ENCODE measurements at regions not wholly inside any gene's neighbourhood (a gene's known extent, or its start where the extent isn't known, plus 50 kb on each side); places are given as distances from the start of the nearest gene placed in this dataset.

DNA sequence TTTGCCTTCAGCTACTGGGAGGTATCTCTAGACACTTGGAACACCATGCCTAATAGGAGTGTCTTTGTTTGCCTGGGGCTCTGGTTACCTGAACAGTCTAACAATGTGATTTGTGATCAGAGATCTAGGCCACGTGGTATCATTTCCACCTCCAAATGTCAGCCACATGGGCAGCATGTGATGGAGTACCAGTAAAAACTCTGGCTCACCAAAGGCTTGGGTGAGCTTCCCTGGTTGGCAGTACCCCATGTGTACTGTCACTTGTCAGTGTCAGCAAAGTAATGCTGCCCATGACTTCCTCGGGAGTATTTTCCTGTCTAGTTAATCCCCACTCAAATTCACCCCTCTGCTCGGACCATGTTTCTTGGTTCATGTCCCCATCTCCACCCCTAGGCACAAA, 195.2 kb upstream of the LRFN2 start:
- Histone ChIP-seq H3K4me2 (ENCODE audit: insufficient read depth in 1 of 2, low read depth in 2 of 2, low read length in 2 of 2) (no peak overlapping the region), H3K79me1 (ENCODE audit: low read depth, low read length) (no peaks in the 10 kb centered on the region), H3K27ac (ENCODE audit: low read depth, low read length) (no peak overlapping the region), H3K56ac (replicated peaks; ENCODE audit: insufficient read length, low read depth, low read length) (no peak overlapping the region), H2BK12ac (ENCODE audit: low read depth, low read length) (no peak overlapping the region), H2BK15ac (ENCODE audit: low read length) (no peak overlapping the region), H3K4ac (replicated peaks; ENCODE audit: insufficient read length, low read depth, low read length) (no peak overlapping the region), H2AK5ac (ENCODE audit: low read depth, low read length) (no peak overlapping the region), H4K8ac (ENCODE audit: extremely low read depth, insufficient read depth, low read length) (no peak overlapping the region), H2BK20ac (ENCODE audit: low read length) (no peak overlapping the region), H3K4me1 (replicated peaks in 1 of 4; ENCODE audit: control insufficient read depth in 3 of 4, insufficient read depth in 4 of 4, low read length in 3 of 4) (no peaks in the 10 kb centered on the region), H3K9me3 (ENCODE audit: insufficient read depth in 2 of 2, low read depth in 1 of 2, low read length in 1 of 2) (no peaks in the 10 kb centered on the region), H3K23me2 (ENCODE audit: low read depth, low read length) (no peaks in the 10 kb centered on the region), H2BK5ac (ENCODE audit: low read depth, low read length) (no peak overlapping the region), H3K79me2 (ENCODE audit: control insufficient read depth in 1 of 2, insufficient read depth in 2 of 2, low read length in 2 of 2) (no peaks in the 10 kb centered on the region), H3K27me3 (replicated peaks in 1 of 4; ENCODE audit: control insufficient read depth in 3 of 4, extremely low read depth in 1 of 4, insufficient read depth in 3 of 4, low read length in 3 of 4) (no peaks in the 10 kb centered on the region), H4K5ac (ENCODE audit: insufficient read length, low read depth, low read length) (no peak overlapping the region), H3K36me3 (ENCODE audit: control insufficient read depth in 2 of 4, insufficient read depth in 4 of 4, low read length in 3 of 4) (no peaks in the 10 kb centered on the region), H3K18ac (ENCODE audit: extremely low read depth, low read length) (no peak overlapping the region), H2AFZ (ENCODE audit: low read length) (no peak overlapping the region), H3K9ac (replicated peaks in 1 of 4; ENCODE audit: extremely low read depth in 1 of 4, low read depth in 3 of 4, low read length in 3 of 4) (no peak overlapping the region), H4K20me1 (replicated peaks in 1 of 2; ENCODE audit: control insufficient read depth in 1 of 2, insufficient read depth in 2 of 2, low read length in 2 of 2) (no peaks in the 10 kb centered on the region), H3K14ac (ENCODE audit: insufficient read length) (no peak overlapping the region), H4K91ac (replicated peaks; ENCODE audit: insufficient read length, low read length) (no peak overlapping the region), H3K4me3 (ENCODE audit: extremely low read depth in 1 of 4, insufficient read depth in 2 of 4, low read depth in 3 of 4, low read length in 4 of 4) (no peak overlapping the region), H2BK120ac (replicated peaks; ENCODE audit: low read depth, low read length) (no peak overlapping the region), H3K23ac (ENCODE audit: insufficient read length) (no peak overlapping the region)
- no peak for FAIRE-seq
- CTCF ChIA-PET (ENCODE audit: partially characterized antibody), result interaction anchor here (0.7 to 1.0 kb wide), 2 partner anchors 69 to 71 kb away, joined by 3 read pairs; no protein-coding TSS in a partner anchor
- no peak for DNase-seq (ENCODE audit: low read depth in 1 of 2, low spot score in 2 of 2)
- POLR2A ChIA-PET (ENCODE audit: partially characterized antibody), result no interaction called here
- no peak for TF ChIP-seq CTCF (IDR thresholded peaks at IDR 0.05; ENCODE audit: control extremely low read depth in 1 of 3, insufficient read depth in 1 of 3, low read depth in 1 of 3, low read length in 3 of 3)
- TF ChIP-seq CBX5 (IDR thresholded peaks at IDR 0.05; ENCODE audit: low read depth, low read length), result no peak
- TF ChIP-seq YY1 (IDR thresholded peaks at IDR 0.05; ENCODE audit: low read depth, low read length), result no peak
- no peak for TF ChIP-seq JUND (IDR thresholded peaks at IDR 0.05; ENCODE audit: low read length)
- no peak for TF ChIP-seq POU5F1 (IDR thresholded peaks at IDR 0.05; ENCODE audit: low read depth, low read length)
- no peak for TF ChIP-seq GABPA (IDR thresholded peaks at IDR 0.05; ENCODE audit: borderline replicate concordance, insufficient read depth, low read length)
- no peak for TF ChIP-seq CHD2 (IDR thresholded peaks at IDR 0.05; ENCODE audit: low read length)
- TF ChIP-seq SRF (IDR thresholded peaks at IDR 0.05; ENCODE audit: low read depth, low read length), result no peak
- 90% methylated on average over 3 of the region's 3 CpGs; no CpG with 5 or more reads in 1 of the 2 experiments for WGBS, 2 experiments (ENCODE audit: extremely low coverage in 1 of 2, insufficient coverage in 1 of 2, insufficient read length in 1 of 2, insufficient replicate concordance in 2 of 2, low coverage in 1 of 2, low lambda C conversion rate in 2 of 2, missing lambda C conversion rate in 1 of 2)
